Endothelial cell of umbilical vein (primary cell): ENCODE measurements at regions not wholly inside any gene's neighbourhood (a gene's known extent, or its start where the extent isn't known, plus 50 kb on each side); places are given as distances from the start of the nearest gene placed in this dataset.

ENCODE experiments used
- BruUV-seq: library from RNA; stranded (reverse); fragments of 400-500 nt; replicated peaks from 2 replicates; lab custom pipeline; 2021; lab: Mats Ljungman, UMichigan
- CTCF ChIA-PET: fragments of 300-600, 350-600 bp; sonication (Branson Sonifier 250); formaldehyde crosslinking; loops from one replicate; lab custom pipeline; 2021; ENCODE audit warnings: antibody characterized with exemption, inconsistent platforms; lab: Charles Lee
- POLR2A ChIA-PET: fragments of 300-600, 350-600 bp; sonication (Branson Sonifier 250); formaldehyde crosslinking; loops from one replicate; lab custom pipeline; 2021; ENCODE audit warnings: antibody characterized with exemption, inconsistent platforms; lab: Charles Lee
- DNase-seq: peaks from one replicate; pipeline ENCODE4 v3.0.0-alpha.2; 2011; ENCODE audit warnings: low read depth, low spot score
- FAIRE-seq: peaks from 2 replicates; lab custom pipeline; 2011; peaks lifted over from hg19 to GRCh38; lab: Jason Lieb, UNC
- H2AFZ ChIP-seq: 2 replicates; pipeline ENCODE4 v1.6.0; 2012; ENCODE audit warnings: low read depth, low read length, control low read depth, inconsistent platforms
- H3K27ac ChIP-seq: 2 replicates; pipeline ENCODE4 v1.5.1; 2011; ENCODE audit warnings: low read depth, mild to moderate bottlenecking, control low read depth, low read length, moderate library complexity; ENCODE audit not compliant: insufficient read depth
- H3K27me3 ChIP-seq, 2 experiments: 2 replicates each; pipeline versions ENCODE4 v1.6.0 to v1.6.1; 2011; ENCODE audit warnings: low read length in 2 of 2, mixed read lengths in 1 of 2; ENCODE audit not compliant: control insufficient read depth in 2 of 2, insufficient read depth in 2 of 2
- H3K36me3 ChIP-seq, 2 experiments: 2 replicates in 1 of 2; 3 replicates in 1 of 2; pipeline ENCODE4 v1.5.1; 2011; ENCODE audit warnings: low read length in 2 of 2, mild to moderate bottlenecking in 1 of 2, moderate library complexity in 1 of 2; ENCODE audit not compliant: control insufficient read depth in 2 of 2, insufficient read depth in 2 of 2; ENCODE audit errors: extremely low read depth in 1 of 2
- H3K4me1 ChIP-seq: 3 replicates; pipeline ENCODE4 v1.5.1; 2011; ENCODE audit warnings: mild to moderate bottlenecking, low read length; ENCODE audit not compliant: control insufficient read depth, insufficient read depth; ENCODE audit errors: extremely low read depth
- H3K4me2 ChIP-seq: 2 replicates; pipeline ENCODE4 v1.6.1; 2011; ENCODE audit warnings: low read length, control low read depth, mixed read lengths; ENCODE audit not compliant: insufficient read depth
- H3K4me3 ChIP-seq, 3 experiments: fragments of 200-600 bp in 1 of 3; sonication (generic), shearing (Covaris generic) in 1 of 3; replicated peaks in 1 of 3; 2 replicates each; pipeline ENCODE4 v1.5.1; 2011 to 2016; ENCODE audit warnings: control low read depth in 3 of 3, low read length in 3 of 3, mild to moderate bottlenecking in 2 of 3, inconsistent platforms in 1 of 3, low read depth in 1 of 3, moderate library complexity in 1 of 3; ENCODE audit not compliant: insufficient read depth in 1 of 3
- H3K79me2 ChIP-seq: 2 replicates; pipeline ENCODE4 v1.6.0; 2012; ENCODE audit warnings: low read length, inconsistent platforms; ENCODE audit not compliant: control insufficient read depth, insufficient read depth
- H3K9ac ChIP-seq: replicated peaks from 2 replicates; pipeline ENCODE3; 2011; ENCODE audit warnings: low read length, control low read depth; ENCODE audit not compliant: insufficient read depth; ENCODE audit errors: extremely low read depth
- H3K9me1 ChIP-seq: replicated peaks from 3 replicates; pipeline ENCODE4 v1.6.0; 2011; ENCODE audit warnings: mild to moderate bottlenecking, low read length; ENCODE audit not compliant: control insufficient read depth, insufficient read depth; ENCODE audit errors: extremely low read depth
- H3K9me3 ChIP-seq: replicated peaks from 2 replicates; pipeline ENCODE4 v1.5.1; 2012; ENCODE audit warnings: low read length, inconsistent platforms; ENCODE audit not compliant: control insufficient read depth, insufficient read depth
- H4K20me1 ChIP-seq: replicated peaks from 2 replicates; pipeline ENCODE3; 2011; ENCODE audit warnings: mild to moderate bottlenecking, low read length; ENCODE audit not compliant: control insufficient read depth, insufficient read depth; ENCODE audit errors: extremely low read depth
- CTCF ChIP-seq, 2 donors: IDR thresholded peaks; 1 replicate in 1 of 2; 2 replicates in 1 of 2; pipeline ENCODE4 v1.5.1; 2011; ENCODE audit warnings: low read length in 2 of 2, mild to moderate bottlenecking in 2 of 2, moderate library complexity in 2 of 2, control low read depth in 1 of 2, inconsistent platforms in 1 of 2, low read depth in 1 of 2; ENCODE audit not compliant: insufficient read depth in 1 of 2; ENCODE audit errors: extremely low read depth in 1 of 2
- EZH2 ChIP-seq: IDR thresholded peaks from 2 replicates; pipeline ENCODE4 v1.6.1; 2012; ENCODE audit warnings: borderline replicate concordance, low read depth, mild to moderate bottlenecking, moderate library complexity, low read length, inconsistent platforms; ENCODE audit not compliant: severe bottlenecking
- FOS ChIP-seq: IDR thresholded peaks from 2 replicates; pipeline ENCODE4 v1.6.1; 2011; ENCODE audit warnings: mild to moderate bottlenecking, low read length, moderate library complexity, borderline replicate concordance; ENCODE audit not compliant: insufficient read depth
- GATA2 ChIP-seq: IDR thresholded peaks from 2 replicates; pipeline ENCODE4 v1.7.0; 2011; ENCODE audit warnings: low read depth, mild to moderate bottlenecking, moderate library complexity, mixed read lengths, low read length; ENCODE audit not compliant: insufficient read length, insufficient read depth
- JUN ChIP-seq: IDR thresholded peaks from 2 replicates; pipeline ENCODE4 v1.6.1; 2011; ENCODE audit warnings: borderline replicate concordance, low read depth; ENCODE audit not compliant: insufficient read length, insufficient read depth
- MAX ChIP-seq: IDR thresholded peaks from 2 replicates; pipeline ENCODE4 v1.6.1; 2011; ENCODE audit not compliant: insufficient read depth, insufficient read length
- MYC ChIP-seq: IDR thresholded peaks from one replicate; pipeline ENCODE4 v1.6.1; 2011; ENCODE audit warnings: mild to moderate bottlenecking, low read depth, low read length
- POLR2A ChIP-seq: IDR thresholded peaks from 2 replicates; pipeline ENCODE4 v1.6.1; 2012; ENCODE audit warnings: low read depth, mild to moderate bottlenecking, control low read depth, low read length
- POLR2AphosphoS5 ChIP-seq: IDR thresholded peaks from 2 replicates; pipeline ENCODE4 v1.6.1; 2012; ENCODE audit warnings: low read depth, mild to moderate bottlenecking, control low read depth, low read length, moderate library complexity; ENCODE audit not compliant: insufficient read depth
- dilution Hi-C: fragments of 300-500 bp; cut with MboI; formaldehyde crosslinking; loops from one replicate; pipeline ENCODE4 v1.15.0; 2019; ENCODE audit warnings: low sequenced_read_pairs; ENCODE audit not compliant: extremely low pct_ligation_motif_present
- intact Hi-C: fragments of 100-400 bp; cut with micrococcal nuclease; formaldehyde crosslinking; loops from one replicate; pipeline ENCODE4 v1.10.0; 2022

GRCh38 chr14:62185078-62185477 lies 422.9 kb downstream of the SNAPC1 start:
- CTCF ChIA-PET: interaction anchor here (1.1 kb wide), 1 partner anchor 12 kb away, joined by 3 read pairs; no protein-coding TSS in a partner anchor
- Histone ChIP-seq H3K36me3 (no peaks in the 10 kb centered on the region), H3K4me3 (no peak overlapping the region), H3K27me3 (peaks cover 11 to 19% of the 10 kb centered on the region in 2 experiments), H2AFZ (no peak overlapping the region), H3K27ac (no peak overlapping the region), H3K79me2 (no peaks in the 10 kb centered on the region), H3K9me3 (no peaks in the 10 kb centered on the region), H3K4me2 (no peak overlapping the region), H3K9ac (no peak overlapping the region), H3K4me1 (no peaks in the 10 kb centered on the region), H4K20me1 (no peaks in the 10 kb centered on the region), H3K9me1 (no peaks in the 10 kb centered on the region)
- TF ChIP-seq CTCF (IDR thresholded peaks at IDR 0.05; ENCODE audit: extremely low read depth in 1 of 2, insufficient read depth in 1 of 2, low read depth in 1 of 2, low read length in 2 of 2) (no peak), FOS (no peak), MAX (no peak), EZH2 (no peak), GATA2 (no peak), POLR2AphosphoS5 (no peak), POLR2A (no peak), JUN (no peak), MYC (no peak)
- dilution Hi-C loops (no loop called here), intact Hi-C loops (no loop called here)
- POLR2A ChIA-PET: no interaction called here
- FAIRE-seq (no peak), DNase-seq (no peak)
- BruUV-seq: no TSS peak
